ENCODE measurements at regions not wholly inside any gene's neighbourhood (a gene's known extent, or its start where the extent isn't known, plus 50 kb on each side); places are given as distances from the start of the nearest gene placed in this dataset.

DNA sequence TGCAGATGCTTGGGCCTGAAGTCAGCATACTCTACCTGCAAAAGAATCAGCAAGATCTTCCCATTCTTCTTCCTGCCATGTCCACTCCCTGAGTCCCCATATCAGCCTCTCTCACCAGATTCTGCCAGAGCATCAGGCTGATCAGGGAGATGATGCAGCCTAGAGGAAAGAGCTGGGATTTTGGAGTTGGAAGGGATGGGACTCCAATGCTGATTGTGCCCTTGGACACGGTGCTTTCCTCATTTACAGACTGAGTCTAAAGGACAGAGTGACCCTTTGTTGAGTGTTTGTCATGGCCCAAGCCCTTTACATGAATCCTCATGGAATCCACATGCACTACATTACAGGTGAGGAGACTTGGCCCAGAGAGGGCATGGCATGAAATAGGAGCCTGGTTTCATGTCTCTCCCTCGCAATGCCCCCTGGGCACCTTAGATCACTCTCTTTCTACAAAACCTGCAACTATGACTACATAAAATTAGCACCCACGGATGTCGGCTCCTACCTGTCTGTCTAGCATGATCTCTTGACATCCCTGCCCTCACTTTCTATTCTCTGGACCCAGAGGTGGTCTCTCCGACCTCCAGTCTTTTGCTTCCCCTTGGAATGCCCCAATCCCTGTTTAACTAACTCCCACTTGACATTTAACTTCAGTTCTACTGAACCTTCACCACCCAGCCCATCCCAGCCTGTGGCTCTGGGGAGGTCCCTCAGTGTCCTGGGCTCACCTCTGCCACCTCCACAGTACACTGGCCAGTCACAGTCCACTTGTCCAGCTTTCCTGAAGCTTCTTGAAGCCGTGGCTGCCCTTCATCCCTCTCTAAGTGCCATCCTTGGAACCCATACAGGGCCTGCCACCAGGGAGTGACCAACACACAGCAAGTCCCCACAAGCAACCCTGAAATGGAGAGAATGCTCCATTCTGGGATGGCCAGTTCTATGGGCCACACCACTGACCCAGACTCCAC is 173.5 kb downstream of the ABHD5 start:
- Histone ChIP-seq H3K27me3 (ENCODE audit: insufficient read depth, low read length) (no peaks in the 10 kb centered on the region), H2AFZ (ENCODE audit: low read depth, low read length) (no peak overlapping the region), H3K36me3 (ENCODE audit: insufficient read depth, low read length) (no peaks in the 10 kb centered on the region), H3K4me3 (ENCODE audit: low read length) (no peak overlapping the region), H3K4me1 (ENCODE audit: insufficient read depth, low read length) (no peaks in the 10 kb centered on the region), H3K9me3 (ENCODE audit: low read length) (no peaks in the 10 kb centered on the region)

DNA sequence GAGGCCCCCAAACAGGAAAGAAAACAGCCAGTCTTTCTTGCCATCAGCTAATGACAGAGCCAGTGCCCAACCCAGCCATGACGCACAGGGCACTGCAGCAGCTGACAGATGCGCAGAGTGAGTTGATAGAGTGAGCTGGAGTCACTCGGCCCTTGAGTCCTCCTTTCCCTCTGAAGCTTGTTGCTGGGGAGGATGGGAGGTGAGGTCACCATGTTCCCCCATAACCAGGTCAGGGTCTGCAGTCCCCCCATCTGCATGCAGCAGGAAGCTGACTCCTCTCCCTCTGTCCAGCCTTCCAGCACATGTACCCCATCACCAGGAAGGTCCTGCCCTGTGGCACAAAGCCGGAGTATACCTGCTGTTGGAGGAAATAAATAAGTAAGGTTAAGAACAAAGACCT is 174.6 kb downstream of the ABHD5 start:
- Histone ChIP-seq H3K9me3 (ENCODE audit: low read length) (no peaks in the 10 kb centered on the region), H3K36me3 (ENCODE audit: insufficient read depth, low read length) (no peaks in the 10 kb centered on the region)

DNA sequence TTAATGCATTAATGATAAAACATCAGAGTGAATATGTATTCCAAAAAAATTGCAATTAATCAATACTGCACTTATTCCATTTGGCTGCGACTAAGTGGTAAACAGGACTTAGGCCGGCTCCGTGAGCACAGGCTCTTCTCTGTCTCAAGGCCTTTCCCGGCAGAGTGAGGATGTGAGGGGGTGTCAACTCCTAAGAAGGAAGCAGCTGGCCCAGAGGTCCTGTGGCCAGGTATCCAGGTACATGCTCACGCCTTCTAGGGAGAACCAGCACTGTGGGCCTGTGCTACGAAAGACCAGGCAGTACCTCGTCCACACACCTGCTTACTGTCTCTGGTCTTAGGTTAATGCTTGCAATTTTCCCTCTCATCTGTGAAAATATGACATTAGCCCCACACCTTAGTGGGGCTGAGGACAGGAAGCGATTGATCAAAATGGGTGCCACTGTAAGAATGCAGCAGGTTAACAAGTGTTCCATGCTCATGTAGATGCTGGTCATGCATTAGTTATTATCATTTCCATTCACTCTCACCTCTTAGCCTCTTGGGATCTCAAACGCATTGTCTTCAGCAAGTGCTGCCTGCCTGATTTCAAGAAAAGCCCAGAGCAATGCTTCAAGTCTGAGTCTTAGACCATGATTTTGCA is 175.3 kb downstream of the ABHD5 start:
- H3K4me3 ChIP-seq (ENCODE audit: low read length): no peak overlapping the region
- H2AFZ ChIP-seq (ENCODE audit: low read depth, low read length): no peak overlapping the region
- no peaks in the 10 kb centered on the region for H3K4me1 ChIP-seq (ENCODE audit: insufficient read depth, low read length)
- H3K27me3 ChIP-seq (ENCODE audit: insufficient read depth, low read length): no peaks in the 10 kb centered on the region
- no peaks in the 10 kb centered on the region for H3K9me3 ChIP-seq (ENCODE audit: low read length)
- H3K36me3 ChIP-seq (ENCODE audit: insufficient read depth, low read length): no peaks in the 10 kb centered on the region

More for the DNA sequence above, 174.6 kb downstream of the ABHD5 start:
- Histone ChIP-seq H2AFZ (ENCODE audit: low read depth, low read length) (no peak overlapping the region), H3K4me1 (ENCODE audit: insufficient read depth, low read length) (no peaks in the 10 kb centered on the region), H3K27me3 (ENCODE audit: insufficient read depth, low read length) (no peaks in the 10 kb centered on the region), H3K4me3 (ENCODE audit: low read length) (no peak overlapping the region)

DNA sequence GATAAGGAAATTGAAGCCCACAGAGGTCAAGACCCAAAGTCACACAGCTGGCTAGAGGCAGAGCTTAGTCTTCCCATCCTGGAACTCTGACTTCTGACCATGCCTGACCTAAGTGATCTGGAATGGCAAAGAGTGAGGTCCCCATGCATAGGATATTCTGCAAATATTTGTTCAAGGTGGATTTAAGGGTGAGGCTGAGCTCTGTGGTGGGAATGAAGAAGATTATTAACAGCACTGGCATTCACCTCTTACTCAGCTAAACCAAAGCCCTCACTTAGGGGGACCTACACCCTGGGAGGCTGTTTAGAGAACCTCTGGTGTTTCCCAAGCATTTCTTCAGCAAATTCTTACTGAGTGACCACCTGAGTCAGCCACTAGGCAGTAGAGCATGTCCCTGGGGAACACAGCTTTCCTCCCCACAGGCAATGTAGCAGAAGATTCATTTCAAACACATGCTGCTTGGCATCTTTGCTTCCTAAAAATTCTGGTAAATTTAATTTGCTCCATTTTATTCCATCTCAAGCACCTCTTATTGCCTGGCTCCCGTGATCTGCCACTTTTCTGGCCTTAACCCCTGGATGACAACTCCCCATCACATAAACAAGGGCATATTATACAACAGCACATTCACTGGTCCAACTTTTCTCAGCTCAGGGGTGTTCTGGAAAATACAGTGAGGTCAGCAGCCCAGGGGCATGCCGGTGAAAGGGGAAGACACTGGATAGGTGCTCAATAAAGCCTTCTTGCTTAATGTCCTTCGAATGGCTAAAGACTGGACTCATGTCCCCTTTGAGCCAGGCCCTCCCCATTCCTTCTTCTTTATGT is 176.0 kb downstream of the ABHD5 start:
- H3K4me1 ChIP-seq (ENCODE audit: insufficient read depth, low read length): no peaks in the 10 kb centered on the region
- no peaks in the 10 kb centered on the region for H3K27me3 ChIP-seq (ENCODE audit: insufficient read depth, low read length)
- H2AFZ ChIP-seq (ENCODE audit: low read depth, low read length): no peak overlapping the region
- no peaks in the 10 kb centered on the region for H3K36me3 ChIP-seq (ENCODE audit: insufficient read depth, low read length)
- no peaks in the 10 kb centered on the region for H3K9me3 ChIP-seq (ENCODE audit: low read length)
- H3K4me3 ChIP-seq (ENCODE audit: low read length): no peak overlapping the region

DNA sequence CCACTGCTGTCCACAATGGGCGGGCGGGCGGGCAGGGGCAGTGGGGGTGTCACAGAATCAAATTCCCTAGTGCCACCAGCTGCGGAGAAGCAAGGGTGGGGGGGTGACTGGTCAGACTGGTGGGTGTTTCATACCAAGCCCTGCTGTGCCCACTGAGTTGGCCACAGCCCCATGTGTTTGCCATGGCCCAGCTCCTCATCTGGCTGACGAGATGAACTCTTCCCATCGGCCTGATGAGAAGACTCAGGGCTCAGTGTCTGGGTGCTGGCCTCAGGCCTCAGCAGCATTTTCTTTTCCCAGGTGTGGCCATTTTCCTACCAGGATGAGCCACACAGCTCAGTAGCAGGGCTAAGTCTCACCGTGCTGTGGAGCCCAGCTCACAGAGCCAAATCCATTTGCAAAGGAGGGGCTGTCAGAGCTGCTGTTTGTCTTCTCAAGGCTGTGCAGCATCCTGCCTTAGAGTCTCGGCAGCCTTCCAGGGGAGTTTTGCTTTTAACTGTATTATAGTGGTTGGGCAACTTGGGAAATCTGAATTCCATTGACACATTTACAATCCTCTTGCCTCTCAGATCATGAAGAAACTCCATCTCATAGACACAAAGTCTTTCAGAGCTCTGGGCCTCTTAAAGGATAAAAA is 176.8 kb downstream of the ABHD5 start:
- no peaks in the 10 kb centered on the region for H3K9me3 ChIP-seq (ENCODE audit: low read length)
- H3K4me3 ChIP-seq (ENCODE audit: low read length): no peak overlapping the region
- no peaks in the 10 kb centered on the region for H3K36me3 ChIP-seq (ENCODE audit: insufficient read depth, low read length)
- no peaks in the 10 kb centered on the region for H3K4me1 ChIP-seq (ENCODE audit: insufficient read depth, low read length)
- no peak overlapping the region for H2AFZ ChIP-seq (ENCODE audit: low read depth, low read length)
- no peaks in the 10 kb centered on the region for H3K27me3 ChIP-seq (ENCODE audit: insufficient read depth, low read length)

DNA sequence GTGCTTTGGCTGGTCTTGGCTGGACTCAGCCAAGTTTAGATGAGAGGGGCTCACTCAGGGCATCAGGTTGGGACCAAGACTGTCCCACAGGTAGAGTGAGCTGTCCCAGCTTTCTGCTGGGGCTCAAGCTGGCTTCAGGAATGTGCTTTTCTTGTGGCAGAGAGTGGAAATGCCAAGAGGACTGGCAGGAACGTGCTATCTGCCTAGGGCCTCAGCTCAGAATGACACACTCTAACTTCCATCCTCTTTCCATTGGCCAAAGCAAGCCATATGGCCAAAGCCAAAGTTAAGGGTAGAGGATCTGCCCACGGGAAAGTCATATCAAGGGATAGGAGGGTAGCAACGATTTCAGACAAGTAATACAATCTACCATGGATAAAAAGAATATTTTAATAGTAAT is 178.8 kb downstream of the ABHD5 start:
- no peaks in the 10 kb centered on the region for H3K27me3 ChIP-seq (ENCODE audit: insufficient read depth, low read length)
- no peak overlapping the region for H3K4me3 ChIP-seq (ENCODE audit: low read length)
- no peaks in the 10 kb centered on the region for H3K4me1 ChIP-seq (ENCODE audit: insufficient read depth, low read length)
- H2AFZ ChIP-seq (ENCODE audit: low read depth, low read length): no peak overlapping the region
- no peaks in the 10 kb centered on the region for H3K36me3 ChIP-seq (ENCODE audit: insufficient read depth, low read length)
- no peaks in the 10 kb centered on the region for H3K9me3 ChIP-seq (ENCODE audit: low read length)

DNA sequence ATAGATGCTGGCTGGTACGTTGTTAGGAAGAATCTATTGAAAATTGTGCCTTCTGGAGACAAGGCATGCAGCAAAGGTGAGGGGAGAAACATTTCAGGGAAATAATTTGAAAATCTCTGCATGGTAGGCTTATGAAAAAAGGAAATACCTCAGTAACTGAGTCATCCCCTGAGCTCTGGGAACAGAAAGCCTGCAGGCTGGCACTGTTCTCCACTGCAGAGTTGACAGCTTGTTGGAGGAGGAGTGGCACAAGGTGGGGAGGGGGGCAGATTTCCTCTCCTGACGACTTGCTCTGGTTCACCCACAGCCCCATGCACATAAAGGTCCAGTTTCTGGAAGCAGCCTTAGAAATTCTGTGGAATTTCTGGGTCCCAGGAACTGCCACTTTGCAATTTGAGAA is 179.4 kb downstream of the ABHD5 start:
- Histone ChIP-seq H3K36me3 (ENCODE audit: insufficient read depth, low read length) (no peaks in the 10 kb centered on the region), H3K4me1 (ENCODE audit: insufficient read depth, low read length) (no peaks in the 10 kb centered on the region), H3K27me3 (ENCODE audit: insufficient read depth, low read length) (no peaks in the 10 kb centered on the region), H3K4me3 (ENCODE audit: low read length) (no peak overlapping the region), H3K9me3 (ENCODE audit: low read length) (no peaks in the 10 kb centered on the region), H2AFZ (ENCODE audit: low read depth, low read length) (no peak overlapping the region)

DNA sequence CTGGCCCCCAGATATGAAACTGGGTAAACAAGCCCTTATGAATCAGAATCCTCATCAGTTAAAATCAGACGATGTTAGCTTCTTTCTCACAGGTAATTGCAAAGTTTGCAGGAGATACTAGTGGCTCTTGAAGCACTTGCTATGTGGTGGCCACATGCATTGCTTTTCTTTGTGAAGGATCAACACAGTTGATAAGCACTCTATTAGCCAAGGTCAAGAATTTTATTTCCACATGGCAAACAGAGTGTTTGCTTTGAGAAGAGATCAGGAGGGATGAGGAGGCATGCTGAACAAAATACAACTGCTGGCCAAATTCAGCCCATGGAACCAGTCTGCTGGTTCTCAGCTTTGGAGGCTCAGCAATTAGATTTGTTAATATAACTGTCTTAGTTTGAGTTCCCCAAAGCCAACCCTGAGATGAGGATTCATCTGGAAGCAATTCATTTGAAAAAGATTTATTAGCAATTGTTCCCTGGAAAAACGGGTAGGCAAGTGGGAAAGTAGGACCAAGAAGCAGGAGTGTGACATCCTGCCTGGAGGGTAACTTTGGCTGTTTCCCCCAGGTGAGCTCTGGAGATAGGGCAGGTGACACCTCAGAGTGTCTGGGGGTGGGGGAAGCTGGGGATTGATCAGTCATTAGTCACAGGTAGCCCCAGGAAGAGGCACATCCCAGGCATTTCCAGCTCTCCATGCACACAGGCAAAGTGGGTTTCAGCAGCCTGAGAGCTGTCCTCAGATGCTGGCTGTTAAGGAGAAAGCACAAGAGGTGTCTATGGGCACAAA is 180.3 kb downstream of the ABHD5 start:
- H3K4me1 ChIP-seq (ENCODE audit: insufficient read depth, low read length): no peaks in the 10 kb centered on the region
- H3K36me3 ChIP-seq (ENCODE audit: insufficient read depth, low read length): no peaks in the 10 kb centered on the region
- no peak overlapping the region for H3K4me3 ChIP-seq (ENCODE audit: low read length)
- H3K27me3 ChIP-seq (ENCODE audit: insufficient read depth, low read length): no peaks in the 10 kb centered on the region
- no peaks in the 10 kb centered on the region for H3K9me3 ChIP-seq (ENCODE audit: low read length)
- no peak overlapping the region for H2AFZ ChIP-seq (ENCODE audit: low read depth, low read length)

DNA sequence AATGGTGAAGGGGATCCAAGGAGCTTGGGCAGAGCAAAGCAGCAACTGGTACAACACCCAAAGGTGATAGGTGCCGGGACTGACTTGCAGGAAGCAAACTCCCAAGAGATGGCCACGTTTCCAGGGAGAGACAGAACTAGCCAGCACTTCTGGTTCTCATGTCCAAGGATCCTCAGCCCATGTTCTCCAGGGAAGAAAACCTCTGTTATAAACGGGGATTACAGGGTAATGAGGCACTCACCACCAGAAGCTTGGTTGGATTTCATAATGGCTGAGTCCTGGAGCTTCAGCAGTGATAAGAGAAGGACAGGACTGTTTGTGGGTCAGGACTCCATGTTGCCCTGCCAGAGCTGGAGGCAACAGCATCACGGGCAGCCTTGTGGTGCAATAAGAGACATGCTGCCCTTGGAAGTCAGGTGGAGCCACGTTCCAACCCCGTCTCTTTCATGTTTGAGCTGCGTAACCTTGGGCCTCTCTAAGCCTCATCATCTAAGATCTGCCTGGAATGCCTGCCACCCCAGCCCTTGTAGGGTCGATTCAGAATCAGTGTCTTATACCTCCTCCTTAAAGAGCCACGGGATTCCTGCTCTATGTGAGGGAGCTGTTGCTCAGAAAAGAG is 181.0 kb downstream of the ABHD5 start:
- H3K4me3 ChIP-seq (ENCODE audit: low read length): no peak overlapping the region
- H3K4me1 ChIP-seq (ENCODE audit: insufficient read depth, low read length): no peaks in the 10 kb centered on the region
- no peaks in the 10 kb centered on the region for H3K9me3 ChIP-seq (ENCODE audit: low read length)
- H3K27me3 ChIP-seq (ENCODE audit: insufficient read depth, low read length): no peaks in the 10 kb centered on the region
- H2AFZ ChIP-seq (ENCODE audit: low read depth, low read length): no peak overlapping the region
- H3K36me3 ChIP-seq (ENCODE audit: insufficient read depth, low read length): no peaks in the 10 kb centered on the region

DNA sequence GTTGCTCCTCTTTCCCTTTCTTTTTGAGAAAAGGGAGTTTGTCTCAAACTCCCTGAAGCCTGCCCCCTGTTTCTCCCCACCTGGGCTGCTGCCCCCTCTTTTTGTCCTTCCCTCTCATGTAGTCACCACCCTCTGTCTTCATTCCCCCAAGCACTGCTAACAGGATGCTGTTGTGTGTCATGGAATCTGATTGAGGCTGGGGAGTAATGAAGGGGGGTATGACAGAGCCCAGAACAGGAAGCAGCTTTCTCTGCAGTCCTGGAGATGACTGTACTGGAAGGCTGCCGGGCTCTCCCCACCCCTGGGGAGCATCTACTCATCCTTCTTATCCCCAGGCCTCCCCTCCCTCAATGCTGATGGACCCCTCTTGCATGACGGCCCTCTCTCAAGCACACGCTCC is 181.6 kb downstream of the ABHD5 start:
- Histone ChIP-seq H3K4me3 (ENCODE audit: low read length) (no peak overlapping the region), H2AFZ (ENCODE audit: low read depth, low read length) (no peak overlapping the region), H3K36me3 (ENCODE audit: insufficient read depth, low read length) (no peaks in the 10 kb centered on the region), H3K4me1 (ENCODE audit: insufficient read depth, low read length) (no peaks in the 10 kb centered on the region), H3K9me3 (ENCODE audit: low read length) (no peaks in the 10 kb centered on the region), H3K27me3 (ENCODE audit: insufficient read depth, low read length) (no peaks in the 10 kb centered on the region)

DNA sequence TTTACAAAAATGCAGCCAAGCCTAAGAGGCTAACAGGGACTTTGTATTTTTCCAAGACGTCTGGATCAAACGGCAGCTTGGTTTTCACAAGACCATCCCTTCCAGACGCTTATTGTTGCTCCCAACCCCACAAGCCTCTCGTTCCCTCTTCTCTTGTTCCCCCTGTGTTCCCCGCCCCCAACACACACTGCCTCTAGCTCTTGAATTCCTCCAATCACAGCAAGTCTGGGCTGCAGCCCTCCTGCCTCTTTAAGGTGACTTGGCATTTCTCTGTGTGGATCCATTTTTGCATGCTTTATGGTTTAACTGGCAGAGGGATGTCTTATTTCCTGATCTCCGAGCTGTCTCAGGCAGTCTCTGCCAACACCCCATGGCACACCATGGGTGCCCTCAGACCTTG is 182.2 kb downstream of the ABHD5 start:
- H3K27me3 ChIP-seq (ENCODE audit: insufficient read depth, low read length): no peaks in the 10 kb centered on the region
- no peaks in the 10 kb centered on the region for H3K4me1 ChIP-seq (ENCODE audit: insufficient read depth, low read length)
- H3K9me3 ChIP-seq (ENCODE audit: low read length): no peaks in the 10 kb centered on the region
- no peak overlapping the region for H3K4me3 ChIP-seq (ENCODE audit: low read length)
- no peaks in the 10 kb centered on the region for H3K36me3 ChIP-seq (ENCODE audit: insufficient read depth, low read length)
- H2AFZ ChIP-seq (ENCODE audit: low read depth, low read length): no peak overlapping the region

DNA sequence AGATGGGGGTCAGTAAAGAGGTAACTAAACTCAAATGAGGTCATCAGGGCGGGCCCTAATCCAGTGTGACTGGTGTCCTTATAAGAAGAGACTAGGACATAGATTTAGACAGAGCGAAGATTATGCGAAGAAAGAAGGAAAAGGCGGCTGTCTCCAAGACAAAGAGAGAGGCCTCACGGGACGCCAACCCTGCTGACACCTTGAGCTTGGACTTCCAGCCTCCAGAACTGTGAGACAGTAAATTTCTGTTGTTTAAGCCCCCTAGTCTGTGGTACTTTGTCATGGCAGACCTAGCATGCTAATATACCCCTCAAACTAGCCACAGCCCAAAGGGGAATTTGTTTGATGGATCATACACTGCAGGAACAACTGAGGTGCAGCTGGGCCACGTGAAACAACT is 183.0 kb downstream of the ABHD5 start:
- no peaks in the 10 kb centered on the region for H3K27me3 ChIP-seq (ENCODE audit: insufficient read depth, low read length)
- no peaks in the 10 kb centered on the region for H3K4me1 ChIP-seq (ENCODE audit: insufficient read depth, low read length)
- no peak overlapping the region for H2AFZ ChIP-seq (ENCODE audit: low read depth, low read length)
- no peaks in the 10 kb centered on the region for H3K9me3 ChIP-seq (ENCODE audit: low read length)
- no peaks in the 10 kb centered on the region for H3K36me3 ChIP-seq (ENCODE audit: insufficient read depth, low read length)
- no peak overlapping the region for H3K4me3 ChIP-seq (ENCODE audit: low read length)

Measured in neuron (in vitro differentiated cells).